IPS DF 4.7 (cell line): ENCODE measurements at regions not wholly inside any gene's neighbourhood (a gene's known extent, or its start where the extent isn't known, plus 50 kb on each side); places are given as distances from the start of the nearest gene placed in this dataset.
"Not testable (repeated sequence)": the region's sequence is repeated elsewhere in the genome, so short reads cannot be mapped to it uniquely, and the experiment has no call there.

Source experiments
- DNase-seq: peaks from one replicate; pipeline ENCODE4 v3.0.0-alpha.2; 2013; ENCODE audit warnings: low spot score; ENCODE audit errors: extremely low read depth

DNA sequence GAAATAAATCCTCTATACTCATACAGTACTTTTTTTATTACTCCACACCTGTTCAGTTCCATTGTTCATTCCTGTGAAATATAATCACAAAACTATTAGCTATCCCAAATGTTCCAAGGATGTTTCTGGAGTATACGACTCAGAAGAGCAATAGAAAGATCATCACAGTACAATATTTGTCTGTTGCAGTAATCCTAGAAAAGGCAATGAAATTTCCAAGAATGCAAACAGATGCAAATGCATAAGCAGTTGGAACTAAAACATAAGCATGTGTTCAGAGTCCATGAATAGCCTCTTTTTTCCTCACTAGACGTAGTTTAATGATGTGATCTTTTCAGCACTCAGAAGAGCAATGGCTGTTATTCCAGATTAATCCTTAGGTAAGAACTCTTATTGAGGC, 55.2 kb downstream of the RTL3 start:
- no peak for DNase-seq

DNA sequence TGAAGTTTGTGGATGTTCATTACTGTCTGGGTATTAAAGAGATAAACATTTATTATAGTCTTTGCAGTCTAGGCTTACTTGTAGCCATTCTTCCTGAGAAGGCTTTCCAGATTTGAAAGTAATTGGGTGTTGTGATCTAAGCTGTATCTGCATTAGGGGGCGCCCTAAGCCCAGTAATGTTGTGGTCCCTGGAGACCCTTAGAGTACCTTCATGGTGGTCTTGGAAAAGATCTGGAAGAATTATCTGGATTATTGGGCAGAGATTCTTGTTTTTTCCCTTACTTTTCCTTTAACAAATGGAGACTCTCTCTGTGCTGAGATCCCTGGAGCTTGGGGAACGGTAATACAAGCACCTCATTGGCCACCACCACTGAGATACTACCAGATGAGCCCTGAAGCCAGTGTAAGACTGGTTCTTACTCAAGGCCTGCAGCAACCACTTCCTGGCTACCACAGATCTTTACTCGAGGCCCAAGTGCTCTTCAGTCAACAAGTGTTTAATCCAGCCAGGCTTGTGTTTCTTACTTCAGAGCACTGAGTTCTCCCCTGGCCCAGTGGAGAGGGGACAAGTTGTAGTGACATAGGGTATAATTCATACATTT, 63.1 kb downstream of the RTL3 start:
- no peak for DNase-seq

GRCh38 chrX:78593701-78594100, 65.4 kb downstream of the RTL3 start:
- no peak for DNase-seq

- no peak for DNase-seq
Measured at GRCh38 chrX:78592030-78592429, 67.1 kb downstream of the RTL3 start.

DNA sequence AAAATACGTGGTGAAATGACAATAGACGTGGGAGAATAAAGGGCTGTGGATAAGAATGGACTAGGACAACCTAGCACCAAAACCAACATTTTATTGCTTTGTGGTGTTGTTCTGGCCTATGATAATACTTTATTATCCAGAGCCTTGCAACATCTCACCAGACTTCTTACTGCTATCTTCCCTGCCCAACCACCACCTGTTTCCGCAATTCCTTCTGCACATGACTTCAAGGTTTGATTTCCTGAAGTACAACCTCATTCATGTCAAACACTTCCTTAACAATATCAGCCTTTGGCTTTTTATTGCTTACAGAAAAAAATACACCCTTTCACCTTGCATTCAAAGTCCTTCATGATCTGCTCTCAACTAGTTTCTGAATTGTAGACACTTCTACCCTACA, 84.8 kb downstream of the RTL3 start:
- no peak for DNase-seq

DNA sequence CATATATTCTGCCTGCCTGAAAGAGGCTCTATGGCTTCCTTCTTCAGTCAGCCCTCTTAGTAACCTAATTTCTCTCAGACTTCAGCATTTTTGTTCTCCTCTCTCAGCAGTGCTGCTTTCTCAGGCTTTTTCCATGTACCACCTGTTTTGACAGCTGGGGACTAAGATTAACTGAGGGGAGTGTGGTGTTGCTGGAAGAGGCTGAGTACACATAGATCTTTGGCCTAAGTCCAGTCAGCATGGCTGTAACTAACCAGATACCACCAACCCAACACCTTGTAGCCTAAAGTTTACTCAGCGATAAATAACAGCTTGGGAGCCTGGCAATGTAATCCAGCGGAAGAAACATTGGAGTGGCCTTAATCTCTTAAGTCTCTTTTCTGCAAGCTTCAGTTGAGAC, 85.5 kb downstream of the RTL3 start:
- DNase-seq: no peak

GRCh38 chrX:78571849-78572248, 87.3 kb downstream of the RTL3 start:
- DNase-seq: no peak

DNA sequence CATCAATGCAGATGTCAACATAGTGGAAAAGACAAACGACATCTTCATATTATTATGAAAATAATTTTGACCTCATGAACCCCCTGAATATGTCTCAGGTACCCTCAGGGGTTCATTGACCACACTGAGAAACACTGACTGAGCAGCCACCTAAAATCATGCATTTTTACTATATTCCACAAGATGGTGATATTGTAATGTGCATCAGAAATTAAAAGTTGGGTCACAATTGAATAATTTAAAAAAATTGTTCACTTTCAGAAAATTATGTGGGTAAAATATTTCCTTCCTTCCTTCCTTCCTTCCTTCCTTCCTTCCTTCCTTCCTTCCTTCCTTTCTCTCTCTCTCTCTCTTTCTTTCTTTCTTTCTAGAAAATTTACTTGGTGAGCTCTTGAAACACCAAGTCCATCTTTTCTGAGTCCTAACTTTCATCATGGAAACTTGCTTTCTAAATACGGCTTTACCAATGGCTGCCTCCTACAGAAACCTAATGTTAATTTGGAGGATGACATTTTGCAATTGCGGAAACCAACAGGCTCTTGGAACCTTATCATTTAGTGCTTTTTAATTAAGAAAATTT, 103.6 kb downstream of the RTL3 start:
- DNase-seq: no peak

- DNase-seq: not testable (repeated sequence)
Measured at GRCh38 chrX:78552628-78553027, 106.5 kb downstream of the RTL3 start.

DNA sequence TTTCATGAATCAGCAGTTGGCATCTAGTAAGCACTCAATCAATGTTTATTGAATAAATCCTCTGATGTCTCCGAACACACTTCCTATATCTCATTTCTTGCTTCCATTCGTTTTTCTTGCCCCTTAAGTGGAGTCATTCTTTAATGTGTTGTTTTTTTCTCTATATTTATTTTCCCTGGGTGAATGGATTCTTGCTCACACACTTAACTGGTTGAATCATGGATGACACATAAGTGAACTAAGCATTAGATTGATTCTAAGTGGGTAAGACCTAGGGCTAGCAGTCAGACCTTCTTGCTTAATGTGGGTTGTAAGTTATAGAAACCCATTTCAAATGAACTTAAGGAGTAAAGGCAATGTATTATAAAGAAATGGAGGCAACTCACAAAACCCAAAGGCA, 111.1 kb downstream of the RTL3 start:
- DNase-seq: no peak

GRCh38 chrX:78545233-78545632, 113.9 kb downstream of the RTL3 start:
- DNase-seq: no peak

DNA sequence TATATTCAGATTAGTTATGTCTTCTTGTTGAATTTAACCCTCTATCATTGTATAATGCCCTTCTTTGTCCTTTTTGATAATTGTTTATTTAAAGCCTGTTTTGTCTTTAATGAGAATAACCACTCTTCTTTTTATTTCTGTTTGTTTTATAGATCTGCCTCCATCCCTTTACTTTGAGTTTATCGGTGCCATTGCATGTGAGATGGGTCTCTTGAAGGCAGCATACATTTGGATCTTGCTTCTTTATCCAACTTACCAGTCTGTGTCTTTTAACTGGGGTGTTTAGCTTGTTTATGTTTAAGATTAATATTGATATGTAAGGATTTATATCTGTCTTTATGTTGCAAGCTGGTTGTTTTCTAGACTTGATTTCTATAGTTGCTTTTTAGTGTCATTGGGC, 115.8 kb downstream of the RTL3 start:
- no peak for DNase-seq

GRCh38 chrX:78540171-78540570, 119.0 kb downstream of the RTL3 start:
- no peak for DNase-seq

GRCh38 chrX:78534221-78534620, 124.9 kb downstream of the RTL3 start:
- DNase-seq: no peak

- no peak for DNase-seq
Measured at GRCh38 chrX:78532363-78532762, 126.8 kb downstream of the RTL3 start.

- DNase-seq: no peak
Measured at GRCh38 chrX:78527818-78528217, 131.3 kb downstream of the RTL3 start.

GRCh38 chrX:78527263-78527662, 131.9 kb downstream of the RTL3 start:
- DNase-seq: no peak

GRCh38 chrX:78522601-78523000, 136.5 kb downstream of the RTL3 start:
- DNase-seq: no peak

DNA sequence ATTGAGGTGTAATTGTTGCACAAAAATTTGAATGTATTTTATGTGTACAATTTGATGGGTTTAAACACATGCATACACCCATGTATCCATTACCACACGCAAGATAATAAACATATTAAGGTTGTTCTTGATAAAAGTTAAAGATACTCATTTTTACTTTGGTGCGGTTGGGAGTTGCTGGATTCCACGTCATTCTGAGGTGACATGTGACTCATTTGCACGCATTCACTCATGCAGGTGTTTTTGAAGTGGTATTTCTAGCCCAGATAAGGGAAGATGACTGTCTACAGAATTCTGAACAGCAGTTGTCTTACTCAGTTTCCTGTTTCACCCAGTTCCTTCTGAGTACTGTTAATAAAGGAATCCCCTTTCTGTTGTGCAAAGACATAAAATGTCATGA, 142.0 kb downstream of the RTL3 start:
- DNase-seq: no peak

DNA sequence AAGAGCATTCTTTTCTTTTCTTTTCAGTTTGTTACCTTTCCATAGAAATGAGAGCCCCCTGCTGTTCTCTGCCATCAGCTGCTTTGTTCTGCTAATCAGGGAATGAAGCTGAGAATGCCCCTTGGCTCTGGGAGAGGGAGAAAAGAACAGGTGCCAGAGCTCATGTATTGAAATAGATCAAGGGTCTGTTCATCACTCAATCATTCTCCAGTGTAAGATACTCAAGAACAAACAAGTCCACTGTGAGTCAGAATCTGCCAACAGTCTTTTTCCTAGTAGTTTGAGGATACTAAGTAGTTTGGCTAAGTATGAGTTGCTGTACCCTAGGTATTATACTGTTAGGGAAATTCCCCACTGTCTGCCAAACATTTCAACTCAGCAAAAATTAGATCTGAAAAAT, 144.3 kb downstream of the RTL3 start:
- peak; percentile 74 for DNase-seq

DNA sequence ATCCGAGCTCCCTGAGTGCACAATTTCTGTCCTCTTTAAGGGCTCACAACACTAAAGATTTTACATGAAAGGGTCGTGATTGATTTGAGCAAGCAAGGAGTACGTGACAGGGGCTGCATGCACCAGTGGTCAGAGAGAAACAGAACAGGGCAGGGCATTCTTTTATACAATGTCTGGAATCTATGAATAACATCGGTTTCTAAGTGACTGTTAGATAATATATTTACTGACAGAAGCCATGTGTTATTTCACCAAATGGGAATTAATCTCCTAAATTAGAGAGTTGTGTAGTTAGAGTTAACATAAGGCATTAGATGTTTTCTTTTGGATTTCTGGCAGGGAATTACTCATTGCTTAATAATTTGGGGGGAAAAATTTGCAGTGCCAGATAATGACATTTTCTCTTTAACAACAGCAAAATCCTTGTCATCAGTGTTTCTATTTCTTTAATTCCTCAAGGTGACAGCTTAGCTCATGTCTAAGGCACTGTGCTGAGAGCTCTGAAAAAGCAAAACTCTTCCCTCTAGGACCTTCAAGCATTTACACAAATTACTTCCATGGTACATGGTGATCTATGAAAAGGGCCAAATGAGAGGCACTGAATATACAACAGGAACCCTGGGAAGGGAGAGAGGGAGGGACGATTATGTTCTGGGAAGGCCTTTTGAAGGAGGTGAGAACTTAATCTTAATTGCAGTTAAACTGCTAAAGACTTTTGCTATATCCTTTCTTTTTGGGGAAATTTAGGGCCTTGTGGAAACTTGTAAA, 145.0 kb downstream of the RTL3 start:
- DNase-seq: no peak

GRCh38 chrX:78506248-78506647, 152.9 kb downstream of the RTL3 start:
- DNase-seq: no peak

- no peak for DNase-seq
Measured at GRCh38 chrX:78496483-78496882, 162.6 kb downstream of the RTL3 start.
